Heart left ventricle (tissue), 16 donors: ENCODE measurements at regions not wholly inside any gene's neighbourhood (a gene's known extent, or its start where the extent isn't known, plus 50 kb on each side); places are given as distances from the start of the nearest gene placed in this dataset.

Experiments
- ATAC-seq, 4 donors: fragments of 200-7000 bp; cut with Tn5 transposase; one replicate each; pipeline ENCODE4 v1.9.1; 2020 to 2022; ENCODE audit warnings: moderate library complexity in 4 of 4, mild to moderate bottlenecking in 3 of 4, moderate number of reproducible peaks in 1 of 4
- DNase-seq, 5 donors: peaks; one replicate each; pipeline ENCODE4 v3.0.0-alpha.2; 2020
- H3K27ac ChIP-seq, 12 donors: fragments of 200-600 bp; sonication (generic) in 4 of 12; one replicate each; pipeline versions ENCODE4 v1.5.0 to v1.8.0; 2016 to 2022; ENCODE audit warnings: mild to moderate bottlenecking in 2 of 12
- H3K27me3 ChIP-seq, 9 donors: fragments of 200-600 bp; sonication (generic) in 2 of 9; one replicate each; pipeline versions ENCODE4 v1.5.1 to v1.8.0; 2016 to 2022; ENCODE audit warnings: mild to moderate bottlenecking in 3 of 9
- H3K36me3 ChIP-seq, 9 donors: fragments of 200-600 bp; sonication (generic) in 2 of 9; one replicate each; pipeline versions ENCODE4 v1.5.0 to v1.8.0; 2018 to 2022; ENCODE audit warnings: mild to moderate bottlenecking in 2 of 9
- H3K4me1 ChIP-seq, 12 donors: fragments of 200-600 bp; sonication (generic) in 4 of 12; one replicate each; pipeline versions ENCODE4 v1.5.0 to v1.8.0; 2016 to 2022; ENCODE audit warnings: mild to moderate bottlenecking in 3 of 12
- H3K4me3 ChIP-seq, 12 donors: fragments of 200-600 bp; sonication (generic) in 4 of 12; one replicate each; pipeline versions ENCODE4 v1.5.0 to v1.8.0; 2017 to 2022; ENCODE audit warnings: mild to moderate bottlenecking in 9 of 12, moderate library complexity in 4 of 12
- H3K9me3 ChIP-seq, 12 donors: fragments of 200-600 bp; sonication (generic) in 4 of 12; one replicate each; pipeline versions ENCODE4 v1.5.0 to v1.8.0; 2016 to 2022; ENCODE audit warnings: mild to moderate bottlenecking in 1 of 12
- CTCF ChIP-seq, 12 donors: fragments of 200-600 bp; sonication (generic) in 4 of 12; IDR thresholded peaks; one replicate each; pipeline versions ENCODE4 v1.5.0 to v1.8.0; 2018 to 2022; ENCODE audit warnings: antibody characterized with exemption in 12 of 12, mild to moderate bottlenecking in 5 of 12
- POLR2A ChIP-seq, 2 donors: fragments of 450-650 bp; IDR thresholded peaks; one replicate each; pipeline ENCODE4 v1.6.1; 2017; ENCODE audit warnings: antibody characterized with exemption in 2 of 2, mild to moderate bottlenecking in 2 of 2, moderate library complexity in 2 of 2
- WGBS, 4 donors: extraction: QIAGEN DNeasy Blood & Tissue Kit in 2 of 4; methylation state at CpG; one replicate each; pipeline versions ENCODE4 v1.1.5 to v1.1.7; 2013 to 2018; 5-methylcytosine and 5-hydroxymethylcytosine counted together
- intact Hi-C, 10 donors: fragments of 100-400 bp; cut with DNase I; formaldehyde crosslinking; loops; one replicate each; pipeline versions ENCODE4 v1.11.1 to v1.14.2; 2022
- donor health status: ischemic (EF 13 %, LVEDD 7.1; RV severe dilation, severe dysfunction).
- donor health status: healthy with polysubstance abuse.
- donor health status: DM: no; HTN: yes; CAD: no.
- donor health status: DM: no; HTN: no; CAD: no.
- donor health status: ischemic (EF 25% LVEDD 6.9; RV normal size, moderate dysfunction).
- donor health status: ischemic (EF 25% LVEDD 5.7; RV mildly dilated, moderate dysfunction).
- donor health status: healthy.
- donor health status: DM: yes; HTN: yes; CAD: no.
- donor health status: ischemic (EF 35%, LVEDD 5.7; RV mildly dilated, moderate dysfunction).
- donor health status: nonischemic (EF 11% LVEDD 7.7; RV severe dilation, severe dysfunction).
- donor health status: DM: yes; HTN: yes; CAD: no.
- donor health status: PGD.
- donor health status: ischemic (EF 29% LVEDD 5.4; RV normal size, mild dysfunction).
- donor health status: nonischemic (EF 23%, LVEDD 6.1; RV moderate dilation, normal function).

DNA sequence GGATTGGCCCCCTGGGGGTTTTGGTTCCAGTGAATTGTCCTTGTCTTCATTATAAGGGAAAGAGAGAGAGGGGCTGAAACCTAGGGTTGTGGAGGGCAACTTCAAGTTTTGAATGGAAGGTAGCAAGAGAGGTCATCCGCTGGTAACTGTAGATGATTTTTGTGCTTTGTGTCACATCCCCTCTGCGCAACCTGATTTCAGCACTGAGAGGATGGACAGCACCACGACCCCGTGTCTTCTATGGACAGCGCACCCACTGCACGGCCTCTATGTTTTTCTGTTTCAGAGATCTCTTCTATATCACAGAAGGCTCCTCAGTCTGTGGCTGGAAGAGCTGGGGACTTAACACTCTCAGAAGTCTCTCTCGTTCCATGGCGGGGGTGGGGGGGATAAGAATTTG, 127.0 kb upstream of the RPH3A start:
- WGBS, 4 donors = 26 to 42% (median 34%) methylated on average over 8 of the region's 8 CpGs
- H3K27me3 ChIP-seq = peaks cover 0 to 27% (median 5%) of the 10 kb centered on the region in 9 donors
- no peak for TF ChIP-seq POLR2A (IDR thresholded peaks at IDR 0.05)
- no peak for TF ChIP-seq CTCF (IDR thresholded peaks at IDR 0.05)

GRCh38 chr12:112665958-112666357, 125.6 kb upstream of the RPH3A start:
- ATAC-seq (no peak), DNase-seq (no peak)
- no peaks in the 10 kb centered on the region for H3K9me3 ChIP-seq
- no peak overlapping the region for H3K4me3 ChIP-seq
- H3K27ac ChIP-seq = no peak overlapping the region
- WGBS, 4 donors = 49 to 63% (median 55%) methylated on average over 2 of the region's 2 CpGs
- no peaks in the 10 kb centered on the region for H3K4me1 ChIP-seq
- intact Hi-C loops = no loop called here
- H3K36me3 ChIP-seq = no peaks in the 10 kb centered on the region
- TF ChIP-seq CTCF (IDR thresholded peaks at IDR 0.05) (no peak), POLR2A (IDR thresholded peaks at IDR 0.05) (no peak)
- peaks cover 0 to 18% (median 5%) of the 10 kb centered on the region in 9 donors for H3K27me3 ChIP-seq

More for the DNA sequence above, 127.0 kb upstream of the RPH3A start:
- no peak for ATAC-seq
- intact Hi-C loops = no loop called here
- Histone ChIP-seq H3K4me3 (no peak overlapping the region), H3K27ac (no peak overlapping the region), H3K36me3 (no peaks in the 10 kb centered on the region), H3K9me3 (no peaks in the 10 kb centered on the region), H3K4me1 (no peaks in the 10 kb centered on the region)
- DNase-seq = no peak

- 75 to 82% (median 77%) methylated on average over 1 of the region's 1 CpG for WGBS, 4 donors
- intact Hi-C loops = no loop called here
- H3K27me3 ChIP-seq = peaks cover 0 to 22% (median 5%) of the 10 kb centered on the region in 9 donors
Measured at GRCh38 chr12:112671564-112671963, 120.0 kb upstream of the RPH3A start.

DNA sequence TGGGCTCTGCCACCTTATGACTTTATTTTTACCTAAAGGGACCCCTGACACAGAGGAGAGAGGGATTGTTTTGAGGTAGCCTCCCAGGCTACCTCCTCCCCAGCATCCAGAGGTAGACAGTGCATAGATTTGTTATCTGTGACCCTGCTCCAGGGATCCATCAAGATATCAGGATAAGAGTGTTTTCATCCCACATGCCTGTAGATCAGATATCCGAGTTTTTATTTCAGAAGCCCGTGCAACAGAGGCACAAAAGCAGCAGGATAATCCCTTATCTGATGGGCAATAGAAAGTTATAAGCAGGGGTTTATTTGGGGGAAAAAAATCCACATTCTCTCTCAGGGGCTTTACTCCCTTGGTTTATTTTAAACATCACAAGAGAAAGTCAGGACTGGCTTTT, 117.0 kb upstream of the RPH3A start:
- Histone ChIP-seq H3K4me1 (no peaks in the 10 kb centered on the region), H3K9me3 (no peaks in the 10 kb centered on the region), H3K27ac (no peak overlapping the region), H3K27me3 (peaks cover 0 to 28% (median 4%) of the 10 kb centered on the region in 9 donors), H3K36me3 (no peaks in the 10 kb centered on the region), H3K4me3 (no peak overlapping the region)
- DNase-seq = no peak
- ATAC-seq = no peak
- 11 to 18% (median 15%) methylated on average over 2 of the region's 2 CpGs for WGBS, 4 donors
- TF ChIP-seq CTCF (IDR thresholded peaks at IDR 0.05) = no peak
- no peak for TF ChIP-seq POLR2A (IDR thresholded peaks at IDR 0.05)
- intact Hi-C loops = no loop called here

More at GRCh38 chr12:112671564-112671963, 120.0 kb upstream of the RPH3A start:
- no peaks in the 10 kb centered on the region for H3K9me3 ChIP-seq
- DNase-seq = no peak
- no peaks in the 10 kb centered on the region for H3K4me1 ChIP-seq
- H3K36me3 ChIP-seq = no peaks in the 10 kb centered on the region
- no peak for TF ChIP-seq CTCF (IDR thresholded peaks at IDR 0.05)
- no peak for TF ChIP-seq POLR2A (IDR thresholded peaks at IDR 0.05)
- no peak for ATAC-seq
- no peak overlapping the region for H3K27ac ChIP-seq
- H3K4me3 ChIP-seq = no peak overlapping the region
